ENCODE measurements at regions not wholly inside any gene's neighbourhood (a gene's known extent, or its start where the extent isn't known, plus 50 kb on each side); places are given as distances from the start of the nearest gene placed in this dataset.

DNA sequence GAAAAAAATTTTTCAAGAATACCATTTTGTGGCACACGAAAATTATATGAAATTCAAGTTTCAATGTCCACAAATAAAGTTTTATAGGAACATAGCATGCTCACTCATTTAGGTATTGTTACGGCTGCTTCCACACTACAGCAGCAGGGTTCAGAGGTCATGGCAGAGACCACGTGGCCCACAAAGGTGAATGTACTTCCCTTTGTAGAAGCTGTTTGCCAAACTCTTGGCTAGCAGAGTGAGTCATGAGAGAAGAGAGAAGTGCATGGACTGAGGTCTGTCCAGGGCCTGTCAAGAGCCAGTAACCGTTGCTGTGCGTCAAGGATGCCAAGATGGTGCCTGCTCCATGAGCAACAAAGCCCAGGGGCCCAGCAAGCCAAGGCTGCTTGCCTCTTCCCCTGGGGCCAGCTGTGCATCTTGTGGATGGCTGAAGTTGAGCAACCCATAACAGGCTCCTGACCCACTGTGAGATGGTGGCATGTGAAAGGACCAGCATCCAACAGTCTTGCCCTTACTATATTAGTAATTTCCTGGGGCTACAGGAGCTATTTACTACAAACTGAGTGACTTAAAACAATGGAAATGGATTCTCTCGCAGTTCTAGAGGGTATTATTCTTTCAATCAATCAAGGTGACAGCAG is 64.8 kb upstream of the ATP5PO start:
- TF ChIP-seq, protein P1, sequence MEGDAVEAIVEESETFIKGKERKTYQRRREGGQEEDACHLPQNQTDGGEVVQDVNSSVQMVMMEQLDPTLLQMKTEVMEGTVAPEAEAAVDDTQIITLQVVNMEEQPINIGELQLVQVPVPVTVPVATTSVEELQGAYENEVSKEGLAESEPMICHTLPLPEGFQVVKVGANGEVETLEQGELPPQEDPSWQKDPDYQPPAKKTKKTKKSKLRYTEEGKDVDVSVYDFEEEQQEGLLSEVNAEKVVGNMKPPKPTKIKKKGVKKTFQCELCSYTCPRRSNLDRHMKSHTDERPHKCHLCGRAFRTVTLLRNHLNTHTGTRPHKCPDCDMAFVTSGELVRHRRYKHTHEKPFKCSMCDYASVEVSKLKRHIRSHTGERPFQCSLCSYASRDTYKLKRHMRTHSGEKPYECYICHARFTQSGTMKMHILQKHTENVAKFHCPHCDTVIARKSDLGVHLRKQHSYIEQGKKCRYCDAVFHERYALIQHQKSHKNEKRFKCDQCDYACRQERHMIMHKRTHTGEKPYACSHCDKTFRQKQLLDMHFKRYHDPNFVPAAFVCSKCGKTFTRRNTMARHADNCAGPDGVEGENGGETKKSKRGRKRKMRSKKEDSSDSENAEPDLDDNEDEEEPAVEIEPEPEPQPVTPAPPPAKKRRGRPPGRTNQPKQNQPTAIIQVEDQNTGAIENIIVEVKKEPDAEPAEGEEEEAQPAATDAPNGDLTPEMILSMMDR (IDR thresholded peaks at IDR 0.05), result no peak
- no peak for TF ChIP-seq POLR2A (IDR thresholded peaks at IDR 0.05)

All from body of pancreas (tissue), 4 donors.